Fibroblast of skin of abdomen (primary cell): ENCODE measurements at regions not wholly inside any gene's neighbourhood (a gene's known extent, or its start where the extent isn't known, plus 50 kb on each side); places are given as distances from the start of the nearest gene placed in this dataset.
A peak's percentile ranks its signal among the peaks of the same experiment; 100 is the strongest.
"Not testable (repeated sequence)": the region's sequence is repeated elsewhere in the genome, so short reads cannot be mapped to it uniquely, and the experiment has no call there.

Source experiments
- DNase-seq: peaks from one replicate; pipeline ENCODE4 v3.0.0-alpha.2; 2013

GRCh38 chr12:11446372-11446771 lies 51.0 kb upstream of the PRB2 start:
- peak; percentile 1 for DNase-seq

DNA sequence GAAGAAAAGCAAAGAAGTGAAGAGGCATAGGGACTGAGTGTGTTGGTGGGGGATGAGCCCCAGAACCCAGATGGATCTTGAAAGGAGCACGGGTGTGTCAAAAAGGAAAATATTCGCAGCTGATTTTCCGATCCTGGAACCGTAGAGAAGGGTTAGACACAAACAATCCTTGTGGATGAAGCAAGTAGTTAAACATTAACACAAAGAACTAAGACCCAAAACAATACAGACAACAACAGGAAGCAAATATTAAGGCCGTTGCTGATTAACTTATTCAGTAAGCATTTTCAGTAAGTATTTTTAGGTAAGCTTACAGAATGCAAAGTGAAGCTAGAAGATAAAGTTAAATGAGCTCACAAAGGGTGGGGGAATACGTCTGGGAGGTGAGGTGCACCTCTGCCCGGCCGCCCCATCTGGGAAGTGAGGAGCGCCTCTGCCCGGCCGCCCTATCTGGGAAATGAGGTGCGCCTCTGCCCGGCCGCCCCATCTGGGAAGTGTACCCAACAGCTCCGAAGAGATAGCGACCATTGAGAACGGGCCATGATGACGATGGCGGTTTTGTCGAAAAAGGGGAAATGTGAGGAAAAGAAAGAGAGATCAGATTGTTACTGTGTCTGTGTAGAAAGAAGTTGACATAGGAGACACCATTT lies 62.8 kb upstream of the PRB2 start:
- no peak for DNase-seq

GRCh38 chr12:11460343-11461023 lies 65.1 kb upstream of the PRB2 start:
- DNase-seq: no peak

DNA sequence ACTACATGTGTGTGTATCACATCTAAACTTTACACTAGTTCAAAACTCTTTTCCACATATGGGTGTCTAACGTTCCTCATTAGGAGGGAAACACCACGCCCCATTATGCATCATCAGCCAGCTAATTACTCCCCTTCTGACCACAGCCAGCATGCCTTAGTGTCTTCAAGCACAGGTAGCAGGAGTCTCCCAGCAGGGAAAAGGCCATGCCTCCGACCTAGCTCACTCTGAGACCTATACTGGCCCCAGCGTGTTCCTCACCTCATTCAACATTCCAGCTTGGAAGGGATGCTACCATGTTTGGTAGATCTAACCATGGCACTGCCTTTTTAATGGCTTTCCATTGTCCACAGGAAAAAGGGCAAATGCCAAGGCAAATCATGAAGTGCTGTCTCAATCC lies 66.1 kb upstream of the PRB2 start:
- DNase-seq: no peak

DNA sequence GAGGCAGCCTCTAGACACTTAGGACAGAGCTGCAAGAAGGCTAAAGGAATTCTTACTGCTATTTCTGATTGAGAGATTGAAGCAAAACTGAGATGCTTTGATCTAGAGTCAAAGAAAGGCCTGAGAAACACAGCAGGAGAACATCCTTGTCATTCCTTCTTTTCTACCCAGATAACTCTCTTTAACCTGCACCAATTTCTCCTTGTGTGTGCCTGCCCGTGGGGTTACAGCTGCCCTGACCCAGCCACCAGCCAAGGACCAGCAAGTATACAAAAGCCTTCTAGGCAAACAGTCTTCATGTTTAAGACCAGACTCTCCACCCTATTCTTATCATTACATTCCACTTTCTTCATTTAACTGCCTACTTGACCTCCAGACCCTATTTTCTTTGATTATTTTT lies 81.7 kb upstream of the PRB2 start:
- no peak for DNase-seq

DNA sequence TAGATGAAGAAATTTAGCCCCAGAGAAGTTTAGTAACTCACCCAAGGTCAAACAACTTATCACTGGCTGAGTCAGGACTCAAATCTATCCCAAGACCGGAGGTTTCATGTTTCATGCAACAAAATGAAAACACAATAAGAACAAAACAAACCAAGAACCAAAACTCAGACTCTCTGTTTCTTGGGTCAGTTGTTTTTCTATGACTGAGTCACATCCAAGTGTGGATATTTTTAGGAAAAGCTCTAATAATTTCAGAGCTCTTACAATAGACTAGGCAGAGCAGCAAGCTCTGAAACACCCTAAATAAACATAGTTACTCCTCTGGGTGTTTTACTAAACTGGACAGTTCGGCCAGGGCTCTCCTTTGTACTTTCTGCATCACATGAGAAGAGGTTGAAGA lies 87.6 kb upstream of the PRB2 start:
- DNase-seq: no peak

DNA sequence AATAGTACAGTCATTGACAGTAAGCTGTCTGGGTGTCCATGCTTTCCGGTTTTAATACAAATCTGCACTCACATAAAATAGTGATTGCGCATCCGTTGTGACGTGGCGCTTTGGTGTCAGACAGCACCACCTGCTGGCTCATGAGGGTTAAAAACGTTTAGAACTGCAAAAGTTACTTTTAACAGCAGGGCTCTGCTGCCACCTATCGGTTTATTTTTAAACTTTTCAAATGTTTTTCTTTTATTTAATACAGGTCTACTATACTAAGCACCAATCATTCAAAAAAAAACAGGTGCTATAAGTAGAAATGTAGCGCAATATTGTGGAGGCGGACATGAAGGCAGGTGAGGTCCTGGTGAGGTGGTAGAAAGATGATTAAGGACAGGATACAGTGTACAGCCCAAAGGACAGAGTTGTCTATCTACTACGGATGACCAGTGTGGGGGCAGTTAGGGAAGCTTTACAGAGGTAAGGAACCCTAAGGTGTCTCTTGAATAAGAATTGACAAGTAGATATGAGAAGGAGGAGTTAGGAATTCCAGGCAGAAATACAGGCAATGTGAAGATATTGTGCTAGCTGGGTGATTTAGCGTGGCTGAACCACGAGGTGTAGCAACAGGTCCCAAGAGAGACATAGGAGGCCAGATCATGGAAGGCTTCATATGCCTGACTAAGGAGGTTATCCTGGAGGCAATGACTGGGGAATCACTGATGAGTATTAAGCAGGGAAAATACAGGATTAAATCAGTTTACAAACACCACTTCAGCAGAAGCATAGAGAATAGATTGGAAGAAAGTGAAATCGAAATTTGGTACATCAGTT lies 91.5 kb upstream of the PRB2 start:
- peak; percentile 85 for DNase-seq

DNA sequence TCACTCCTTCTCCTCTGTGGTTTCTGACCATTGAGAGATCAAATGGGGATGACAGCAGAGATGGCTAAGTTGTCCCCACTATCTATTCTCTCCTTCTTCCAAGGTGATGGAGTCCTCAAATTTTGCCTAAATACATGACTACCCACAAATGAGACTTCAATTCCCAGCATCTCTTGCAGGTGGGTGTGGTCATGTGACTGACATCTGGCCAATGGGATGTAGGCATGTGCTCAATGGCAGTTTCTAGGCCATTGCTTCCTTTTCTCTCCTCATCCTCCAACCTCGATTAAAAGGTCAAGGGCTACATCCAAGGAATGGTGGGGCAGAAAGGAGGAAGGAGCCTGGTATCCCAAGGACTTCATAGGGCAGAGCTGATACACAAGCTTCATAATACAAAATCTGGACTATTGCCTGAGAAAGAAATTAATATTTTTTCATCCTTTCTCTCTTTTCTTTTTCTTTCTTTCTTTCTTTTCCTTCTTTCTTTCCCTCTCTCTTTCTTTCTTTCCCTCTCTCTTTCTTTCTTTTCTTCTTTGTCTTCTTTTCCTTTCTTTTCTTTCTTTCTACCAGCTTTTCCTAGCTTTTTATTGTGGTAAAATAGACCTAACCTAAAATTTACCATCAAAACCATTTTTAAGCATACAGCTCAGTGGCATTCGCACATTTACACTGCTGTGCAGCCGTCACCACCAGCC lies 100.9 kb upstream of the PRB2 start:
- no peak for DNase-seq

- DNase-seq: no peak
Measured at GRCh38 chr12:11497438-11497837, 102.1 kb upstream of the PRB2 start.

DNA sequence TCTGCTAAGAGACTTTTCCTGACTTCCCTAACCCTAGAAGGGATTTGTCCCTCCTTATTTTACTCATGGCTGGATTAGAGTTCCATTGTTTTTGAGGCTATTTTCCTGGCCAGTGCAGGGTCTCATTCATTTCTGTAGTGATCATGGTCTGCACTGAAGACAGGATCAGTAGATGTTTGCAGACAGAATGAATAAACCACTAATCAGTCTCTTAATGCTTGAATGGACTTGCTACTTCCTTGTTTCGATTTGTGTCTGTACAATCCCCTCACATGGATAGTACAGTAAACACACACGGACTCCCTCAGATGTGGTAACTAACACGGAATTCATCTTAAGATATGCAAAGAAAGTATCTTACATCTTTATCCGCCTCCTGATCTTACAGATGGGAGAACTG lies 102.6 kb upstream of the PRB2 start:
- DNase-seq: no peak

DNA sequence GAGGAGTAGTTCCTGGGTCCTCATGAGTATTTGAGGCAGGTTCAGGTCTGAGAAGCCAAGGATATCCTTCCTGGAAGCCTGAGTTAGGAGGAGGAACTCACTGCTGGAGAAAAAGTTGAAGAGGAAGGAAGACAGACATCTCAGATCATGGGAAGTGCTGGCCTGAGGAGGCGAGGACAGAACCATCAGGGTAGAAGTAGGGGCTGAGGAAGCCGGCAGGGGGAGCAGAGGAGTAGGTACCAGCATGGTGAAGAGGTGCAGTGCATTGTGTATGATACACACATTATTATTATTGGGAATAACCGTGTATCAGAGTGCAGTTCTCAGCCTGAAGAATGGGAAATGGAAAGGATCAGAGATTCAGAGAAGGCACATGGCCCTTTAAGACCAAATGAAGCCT lies 103.2 kb upstream of the PRB2 start:
- DNase-seq: not testable (repeated sequence)

DNA sequence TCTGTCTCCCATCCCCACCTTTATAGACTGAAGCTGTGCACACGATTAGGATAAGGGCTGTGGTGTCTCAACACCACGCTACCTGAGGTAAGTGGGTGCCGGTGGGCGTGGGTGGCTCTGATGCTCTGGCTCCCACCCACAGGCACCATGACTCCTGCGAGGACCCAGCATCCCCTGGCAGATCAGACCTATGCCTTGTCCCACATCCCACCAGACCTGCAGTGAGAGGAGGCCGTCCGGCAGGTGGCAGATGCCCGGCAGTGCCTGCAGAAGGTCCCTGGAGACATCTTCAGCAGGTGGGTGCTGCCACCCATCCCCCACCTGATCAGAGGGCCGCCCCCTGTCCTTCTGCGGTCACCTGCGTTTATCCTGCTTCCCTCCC lies 104.4 kb upstream of the PRB2 start:
- no peak for DNase-seq

DNA sequence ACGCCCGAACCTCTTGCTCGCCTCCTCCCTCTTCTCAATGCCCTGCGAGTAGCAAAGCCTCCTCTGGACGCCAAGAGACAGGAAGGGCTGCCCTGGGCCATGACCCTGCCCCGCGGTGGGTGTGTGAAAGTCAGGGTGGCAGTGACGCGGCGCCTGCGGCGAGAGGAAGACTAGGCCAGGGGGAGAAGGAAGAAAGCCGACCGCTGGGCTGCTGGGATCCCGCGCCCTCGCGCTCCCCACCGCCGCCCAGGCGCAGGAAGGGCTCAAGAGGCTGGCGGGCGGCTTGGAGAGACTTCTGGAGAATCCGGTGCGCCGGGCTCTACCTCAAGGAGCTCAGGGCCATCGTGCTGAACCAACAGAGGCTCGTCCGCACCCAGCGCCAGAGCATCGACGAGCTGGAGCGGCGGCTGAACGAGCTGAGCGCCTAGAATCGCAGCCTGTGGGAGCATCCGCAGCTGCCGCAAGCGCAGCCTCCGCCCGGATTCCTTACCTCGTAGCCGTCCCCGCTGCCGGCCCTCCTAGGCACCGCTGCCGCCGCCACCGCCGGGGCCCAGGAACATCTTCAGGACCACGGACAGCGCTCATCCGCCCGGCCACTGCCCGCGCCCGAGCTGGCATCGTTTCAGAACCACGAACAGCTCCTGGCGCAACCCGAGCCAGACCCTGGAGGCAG lies 105.0 kb upstream of the PRB2 start:
- peak; percentile 65 for DNase-seq

DNA sequence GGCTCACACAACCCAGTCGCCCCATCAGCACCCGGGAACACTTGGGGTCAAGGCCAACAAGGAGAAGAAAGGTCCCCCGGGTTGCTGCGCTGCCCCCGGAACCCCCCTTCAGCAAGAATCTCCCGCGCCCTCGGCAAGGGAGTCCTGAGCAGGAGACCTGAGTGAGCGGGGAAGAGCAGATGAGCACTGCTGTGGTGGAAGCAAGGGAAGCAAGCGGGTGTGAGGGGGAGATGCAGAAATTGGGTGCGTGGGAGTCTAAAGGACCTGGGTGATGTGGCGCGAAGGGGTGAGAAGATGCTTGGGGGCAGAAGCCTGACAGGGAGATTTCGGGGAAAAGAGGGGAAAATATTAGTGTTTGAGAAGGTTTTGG lies 105.5 kb upstream of the PRB2 start:
- DNase-seq: no peak

- DNase-seq: peak; percentile 53
Measured at GRCh38 chr12:11508699-11509098, 113.3 kb upstream of the PRB2 start.

DNA sequence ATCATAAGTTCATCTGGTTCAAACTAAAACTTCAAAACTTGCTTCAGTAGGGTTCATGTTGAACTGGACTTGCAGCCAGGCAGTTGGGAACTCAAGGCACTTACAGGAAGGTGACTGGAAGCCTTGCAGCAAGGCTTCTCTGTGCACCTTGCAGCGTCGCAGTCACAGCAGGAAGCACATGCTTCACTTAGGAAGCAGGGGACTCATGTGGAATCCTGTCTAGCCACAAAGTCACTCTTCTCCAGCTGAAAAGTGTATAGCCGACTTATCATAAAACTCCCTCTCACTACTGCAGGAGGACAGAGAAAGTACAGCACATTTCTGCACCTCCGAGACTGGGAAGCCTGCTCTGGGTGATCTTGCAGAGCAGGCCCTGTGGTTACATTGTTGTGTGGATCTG lies 114.0 kb upstream of the PRB2 start:
- no peak for DNase-seq

DNA sequence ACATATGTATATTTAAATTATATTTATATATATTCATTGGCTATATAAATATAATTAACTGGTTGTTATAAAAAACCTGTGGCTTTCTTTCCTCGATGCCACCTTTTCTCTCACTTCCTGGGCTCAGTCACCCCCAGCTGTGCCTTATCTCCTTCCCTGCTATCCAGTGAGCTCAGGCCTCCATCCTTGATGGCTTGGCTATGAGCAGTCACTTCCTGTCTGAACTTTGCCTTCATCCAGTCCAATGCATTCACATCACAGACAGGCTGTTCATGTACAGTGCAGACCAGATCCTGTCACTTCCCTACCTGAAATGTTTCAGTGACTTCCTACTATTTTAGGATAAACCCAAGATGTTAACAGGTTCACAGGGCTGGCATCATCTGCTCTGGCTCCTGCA lies 115.3 kb upstream of the PRB2 start:
- no peak for DNase-seq

- DNase-seq: no peak
Measured at GRCh38 chr12:11513288-11513687, 117.9 kb upstream of the PRB2 start.

GRCh38 chr12:11517080-11517479 lies 121.7 kb upstream of the PRB2 start:
- no peak for DNase-seq

DNA sequence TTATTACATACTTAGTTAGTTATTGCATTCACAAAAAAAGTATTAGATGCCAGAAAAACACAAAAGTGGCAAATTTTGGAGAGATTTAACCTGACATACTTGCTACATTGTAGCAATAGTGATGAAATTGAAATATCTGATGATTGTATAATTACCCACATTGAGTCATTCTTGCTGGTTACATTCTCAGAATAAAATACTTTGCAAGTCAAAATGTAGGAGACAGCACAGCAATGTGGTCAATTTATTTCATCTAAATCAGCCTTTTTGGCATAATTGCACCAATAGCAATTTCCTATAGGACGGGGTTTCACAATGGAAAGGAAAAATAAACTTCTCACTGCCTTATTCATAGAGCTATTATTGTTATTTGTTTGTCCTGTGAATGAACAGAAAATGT lies 125.0 kb upstream of the ETV6 start:
- peak; percentile 39 for DNase-seq

- no peak for DNase-seq
Measured at GRCh38 chr12:11534064-11534463, 115.4 kb upstream of the ETV6 start.

DNA sequence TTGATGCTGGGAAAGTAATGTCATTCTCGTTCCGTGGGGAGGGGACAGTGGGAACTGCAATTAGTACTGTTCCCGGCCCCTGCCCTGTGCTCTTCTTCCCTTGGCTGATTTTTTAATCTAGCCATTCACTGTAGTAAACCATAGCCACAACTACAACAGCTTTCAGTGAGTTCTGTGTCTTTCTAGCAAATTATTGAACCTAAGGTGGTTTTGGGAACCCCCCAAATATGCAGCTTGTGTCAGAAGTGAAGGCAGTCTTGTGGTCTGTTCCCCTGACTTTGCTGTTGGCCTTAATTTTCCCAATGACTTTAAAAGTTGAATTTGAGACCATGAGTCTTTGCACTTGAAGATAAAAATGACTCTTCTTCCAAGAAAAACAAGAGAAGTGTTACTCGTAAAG lies 114.3 kb upstream of the ETV6 start:
- no peak for DNase-seq

DNA sequence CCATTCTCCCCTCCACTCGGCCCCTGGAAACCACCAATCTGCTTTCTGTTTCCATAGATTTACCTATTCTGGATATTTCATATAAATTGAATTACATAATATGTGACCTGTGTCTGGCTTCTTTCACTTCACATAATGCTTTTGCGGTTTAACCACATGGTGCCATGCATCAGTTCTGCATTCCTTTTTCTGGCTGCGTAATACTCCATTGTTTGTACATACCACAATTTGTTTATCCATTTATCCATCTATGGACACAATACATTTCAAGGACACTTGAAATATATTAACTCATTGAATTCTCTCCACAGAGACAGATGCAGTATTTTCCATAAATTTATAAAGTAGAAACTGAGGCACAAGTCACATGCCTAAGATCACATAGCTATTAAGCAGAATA lies 110.3 kb upstream of the ETV6 start:
- no peak for DNase-seq
